ENCODE measurements at regions not wholly inside any gene's neighbourhood (a gene's known extent, or its start where the extent isn't known, plus 50 kb on each side); places are given as distances from the start of the nearest gene placed in this dataset.
"Not testable (repeated sequence)": the region's sequence is repeated elsewhere in the genome, so short reads cannot be mapped to it uniquely, and the experiment has no call there.

GRCh38 chr18:30450927-30451326 lies 591.6 kb downstream of the DSC3 start:
- DNase-seq (ENCODE audit: low spot score) = no peak

GRCh38 chr18:30446605-30447004 lies 595.9 kb downstream of the DSC3 start:
- no peak for DNase-seq (ENCODE audit: low spot score)

GRCh38 chr18:30444544-30444943 lies 598.0 kb downstream of the DSC3 start:
- no peak for DNase-seq (ENCODE audit: low spot score)

GRCh38 chr18:30440351-30440750 lies 602.2 kb downstream of the DSC3 start:
- no peak for DNase-seq (ENCODE audit: low spot score)

- DNase-seq (ENCODE audit: low spot score) = no peak
Observed at GRCh38 chr18:30439174-30439573, 603.4 kb downstream of the DSC3 start.

GRCh38 chr18:30432349-30432748 lies 610.2 kb downstream of the DSC3 start:
- no peak for DNase-seq (ENCODE audit: low spot score)

GRCh38 chr18:30419399-30419798 lies 623.1 kb downstream of the DSC3 start:
- DNase-seq (ENCODE audit: low spot score) = not testable (repeated sequence)

- DNase-seq (ENCODE audit: low spot score) = no peak
Observed at GRCh38 chr18:30415903-30416302, 626.6 kb downstream of the DSC3 start.

GRCh38 chr18:30409120-30409519 lies 633.4 kb downstream of the DSC3 start:
- DNase-seq (ENCODE audit: low spot score) = no peak

- DNase-seq (ENCODE audit: low spot score) = peak; percentile 10
Observed at GRCh38 chr18:30406728-30407127, 635.8 kb downstream of the DSC3 start.

GRCh38 chr18:30405038-30405437 lies 637.5 kb downstream of the DSC3 start:
- no peak for DNase-seq (ENCODE audit: low spot score)

- no peak for DNase-seq (ENCODE audit: low spot score)
Observed at GRCh38 chr18:30404422-30404821, 638.1 kb downstream of the DSC3 start.

GRCh38 chr18:30403278-30403677 lies 639.3 kb downstream of the DSC3 start:
- DNase-seq (ENCODE audit: low spot score) = no peak

- no peak for DNase-seq (ENCODE audit: low spot score)
Observed at GRCh38 chr18:30387401-30387800, 655.1 kb downstream of the DSC3 start.

- no peak for DNase-seq (ENCODE audit: low spot score)
Observed at GRCh38 chr18:30386624-30387023, 655.9 kb downstream of the DSC3 start.

GRCh38 chr18:30385684-30386083 lies 656.9 kb downstream of the DSC3 start:
- no peak for DNase-seq (ENCODE audit: low spot score)

- DNase-seq (ENCODE audit: low spot score) = no peak
Observed at GRCh38 chr18:30381826-30382225, 660.7 kb downstream of the DSC3 start.

GRCh38 chr18:30378097-30378496 lies 664.4 kb downstream of the DSC3 start:
- DNase-seq (ENCODE audit: low spot score) = no peak

- peak; percentile 21 for DNase-seq (ENCODE audit: low spot score)
Observed at GRCh38 chr18:30376515-30376914, 666.0 kb downstream of the DSC3 start.

- DNase-seq (ENCODE audit: low spot score) = no peak
Observed at GRCh38 chr18:30361864-30362540, 680.5 kb downstream of the DSC3 start.

- no peak for DNase-seq (ENCODE audit: low spot score)
Observed at GRCh38 chr18:30359521-30359920, 683.0 kb downstream of the DSC3 start.

- no peak for DNase-seq (ENCODE audit: low spot score)
Observed at GRCh38 chr18:30358555-30358954, 684.0 kb downstream of the DSC3 start.

- DNase-seq (ENCODE audit: low spot score) = no peak
Observed at GRCh38 chr18:30352551-30353168, 689.9 kb downstream of the DSC3 start.

- no peak for DNase-seq (ENCODE audit: low spot score)
Observed at GRCh38 chr18:30350263-30350662, 692.3 kb downstream of the DSC3 start.

Data from RKO (cell line).